ENCODE measurements at regions not wholly inside any gene's neighbourhood (a gene's known extent, or its start where the extent isn't known, plus 50 kb on each side); places are given as distances from the start of the nearest gene placed in this dataset.
A peak's percentile ranks its signal among the peaks of the same experiment; 100 is the strongest.
"Not testable (repeated sequence)": the region's sequence is repeated elsewhere in the genome, so short reads cannot be mapped to it uniquely, and the experiment has no call there.

DNA sequence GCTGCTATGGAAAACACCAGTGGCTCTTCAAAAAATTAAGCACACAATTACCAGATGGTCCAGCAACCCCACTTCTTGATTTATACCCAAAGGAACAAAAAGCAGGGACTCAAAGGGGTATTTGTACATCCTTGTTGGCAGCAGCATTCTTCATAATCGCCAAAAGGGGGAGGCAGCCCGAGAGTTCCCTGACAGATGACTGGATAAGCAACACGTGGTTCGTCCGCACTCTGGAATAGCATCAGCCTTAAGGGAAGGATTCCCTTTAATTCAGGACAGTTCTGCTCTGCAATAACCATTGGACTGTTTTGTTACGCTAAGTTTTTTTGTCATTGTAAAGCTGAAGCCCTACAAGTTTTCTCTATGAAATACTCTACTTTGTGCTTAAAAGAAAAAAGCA is 76.7 kb upstream of the TWIST2 start:
- DNase-seq: no peak

DNA sequence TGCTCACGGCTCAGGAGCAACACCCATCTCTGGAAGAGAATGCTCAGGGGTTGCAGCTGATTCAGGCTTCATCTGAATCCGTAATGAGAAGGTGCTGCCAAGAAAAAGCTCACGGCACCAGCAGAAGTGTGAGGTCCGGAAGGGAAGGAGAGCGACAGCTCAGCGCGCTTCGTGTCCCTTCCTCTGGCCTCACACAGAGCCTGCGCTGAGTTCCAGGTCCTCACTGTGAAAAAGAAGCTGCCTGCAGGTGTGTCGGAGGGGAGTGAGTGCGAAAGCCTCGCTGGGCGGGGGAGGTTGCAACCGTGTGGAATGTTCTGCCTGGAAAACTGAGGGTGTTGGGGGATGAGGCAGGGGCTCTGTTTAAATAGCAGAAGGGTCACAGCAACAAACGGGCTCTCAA is 76.2 kb upstream of the TWIST2 start:
- DNase-seq: no peak

DNA sequence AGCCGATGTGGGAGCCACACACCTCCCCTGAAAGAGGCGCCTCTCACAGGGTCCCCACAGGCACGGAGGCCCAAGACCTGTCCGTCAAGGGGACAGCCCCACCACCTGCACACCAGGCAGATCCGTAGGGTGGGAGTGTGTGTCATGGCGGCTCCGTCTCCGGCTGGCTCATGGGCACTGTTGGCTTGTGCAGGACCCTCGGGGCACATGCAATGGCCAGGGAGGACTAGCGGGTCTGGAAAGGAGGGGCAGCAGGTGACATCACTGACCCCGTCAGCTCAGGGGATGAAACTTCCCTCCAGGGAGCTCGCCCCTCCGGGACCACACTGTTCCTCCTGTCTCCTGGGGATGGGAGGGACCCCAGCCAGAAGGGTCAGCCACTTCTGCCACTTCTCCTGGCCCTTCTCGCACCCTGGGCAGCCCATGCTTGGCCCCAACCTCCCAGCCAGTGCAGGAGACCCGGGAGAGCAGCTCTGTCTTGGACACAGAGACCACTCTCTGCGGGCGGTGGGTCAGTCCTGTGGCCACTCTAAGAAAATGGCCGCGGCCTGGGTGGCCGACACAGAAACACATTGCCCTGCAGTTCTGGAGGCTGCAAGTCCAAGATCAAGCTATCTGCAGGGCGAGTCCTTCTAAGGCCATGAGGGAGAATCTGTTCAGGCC is 75.1 kb upstream of the TWIST2 start:
- no peak for DNase-seq

DNA sequence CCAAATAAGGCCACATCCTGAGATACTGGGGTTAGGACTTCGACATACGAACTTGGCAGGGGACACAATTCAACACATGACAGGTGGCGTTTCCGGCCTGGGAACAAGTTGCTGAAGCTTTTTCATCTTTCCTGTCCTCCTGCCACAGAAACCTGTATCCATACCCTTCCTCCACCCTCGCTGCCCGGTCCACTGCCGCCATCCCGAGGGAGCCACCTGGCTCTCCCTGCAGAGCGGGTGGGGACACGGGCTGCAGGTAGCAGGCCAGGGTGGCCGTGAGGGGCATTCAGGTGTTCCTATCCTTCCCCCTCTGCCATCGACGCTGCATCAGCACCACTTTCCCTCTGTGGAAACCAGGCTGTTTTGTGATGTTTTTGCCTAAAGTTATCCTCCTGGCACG is 74.4 kb upstream of the TWIST2 start:
- no peak for DNase-seq

DNA sequence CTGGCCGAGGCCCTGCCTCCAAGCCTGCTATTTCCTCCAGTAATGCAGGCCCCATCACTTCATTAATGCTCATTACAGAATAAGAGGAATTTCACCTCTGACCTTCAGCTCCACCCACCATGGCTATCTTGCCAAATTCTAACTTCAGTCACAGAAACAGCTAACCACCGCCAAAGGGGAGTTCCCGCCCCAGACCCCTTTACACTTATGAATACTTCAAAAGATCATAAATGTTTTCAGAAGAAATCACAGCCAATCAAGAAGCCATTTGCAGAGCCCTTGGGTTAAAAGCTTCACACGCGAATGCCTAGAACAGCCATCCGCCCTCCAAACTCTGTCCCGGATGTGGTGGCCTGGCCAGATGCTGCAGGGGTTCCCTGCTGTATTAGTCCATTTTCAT is 73.8 kb upstream of the TWIST2 start:
- no peak for DNase-seq

DNA sequence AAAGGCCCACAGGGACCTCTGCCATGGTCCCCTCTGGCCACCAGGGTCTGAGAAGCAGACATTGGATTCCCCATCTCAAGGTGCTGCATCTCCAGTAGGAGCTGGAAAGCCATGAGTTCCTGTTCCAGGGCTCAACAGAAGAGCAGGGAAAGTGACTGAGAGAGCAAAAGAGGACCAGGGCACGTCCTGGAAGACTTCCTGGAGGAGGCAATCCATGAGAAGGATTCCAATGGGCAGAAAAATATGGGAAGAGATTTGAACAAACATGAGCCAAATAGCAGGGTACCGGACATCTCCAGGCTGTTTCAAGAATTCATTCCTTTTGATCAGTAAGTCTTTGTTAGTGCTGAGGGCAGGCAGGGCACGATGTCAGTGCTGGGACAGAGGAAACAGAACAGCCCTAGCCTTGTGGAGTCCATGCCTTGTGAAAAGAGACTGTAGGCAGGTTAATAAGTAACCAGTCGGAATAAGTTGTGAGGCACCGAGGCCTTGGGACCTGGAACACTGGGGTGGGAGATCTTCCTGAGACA is 72.8 kb upstream of the TWIST2 start:
- no peak for DNase-seq

DNA sequence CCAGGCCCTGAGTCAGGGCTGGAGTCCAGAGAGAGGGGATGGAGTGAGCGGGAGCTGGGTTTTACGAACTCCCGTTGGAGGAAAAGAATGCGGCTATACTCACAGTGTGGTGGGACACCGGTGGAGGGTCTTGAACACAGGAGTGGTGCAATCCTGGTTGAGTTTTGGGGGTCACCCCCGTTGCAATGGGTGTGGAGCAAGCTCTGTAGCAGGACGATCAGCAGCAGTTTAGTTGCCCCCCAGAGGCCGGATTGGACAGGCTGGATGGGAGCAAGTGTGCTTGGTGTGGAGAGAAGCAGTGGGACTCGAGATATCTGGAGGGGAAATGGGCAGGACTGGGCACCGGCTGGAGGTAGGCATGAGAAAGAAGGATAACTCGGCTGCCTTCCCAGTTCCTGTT is 72.3 kb upstream of the TWIST2 start:
- no peak for DNase-seq

DNA sequence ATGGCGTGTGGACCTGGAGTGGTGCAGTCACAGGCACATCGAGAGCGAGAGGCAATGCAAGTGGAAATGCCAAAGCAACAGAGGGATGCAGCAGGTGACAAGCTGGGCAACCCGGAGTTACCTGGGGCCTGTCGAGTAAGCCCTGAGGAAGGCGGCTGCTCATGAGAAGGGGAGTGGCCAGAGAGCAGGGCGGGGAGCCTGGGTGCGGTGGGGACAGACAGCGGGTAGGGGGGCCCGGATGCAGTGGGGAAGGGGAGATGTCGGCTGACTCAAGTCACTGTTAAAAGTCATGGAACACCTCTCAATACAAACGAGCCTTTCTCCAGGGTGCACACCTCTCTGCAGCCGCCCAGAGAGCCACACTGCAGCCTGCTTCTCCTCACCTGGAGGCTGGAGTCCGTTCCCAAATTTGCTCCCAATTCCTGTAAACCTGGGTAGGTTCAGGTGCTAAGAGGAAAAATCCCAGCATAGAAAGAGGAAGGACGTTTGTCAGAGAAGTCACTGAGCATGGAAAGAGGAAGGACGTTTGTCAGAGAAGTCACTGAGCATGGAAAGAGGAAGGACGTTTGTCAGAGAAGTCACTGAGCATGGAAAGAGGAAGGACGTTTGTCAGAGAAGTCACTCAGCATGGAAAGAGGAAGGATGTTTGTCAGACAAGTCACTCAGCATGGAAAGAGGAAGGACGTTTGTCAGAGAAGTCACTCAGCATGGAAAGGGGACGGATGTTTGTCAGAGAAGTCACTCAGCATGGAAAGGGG is 71.7 kb upstream of the TWIST2 start:
- DNase-seq: no peak

DNA sequence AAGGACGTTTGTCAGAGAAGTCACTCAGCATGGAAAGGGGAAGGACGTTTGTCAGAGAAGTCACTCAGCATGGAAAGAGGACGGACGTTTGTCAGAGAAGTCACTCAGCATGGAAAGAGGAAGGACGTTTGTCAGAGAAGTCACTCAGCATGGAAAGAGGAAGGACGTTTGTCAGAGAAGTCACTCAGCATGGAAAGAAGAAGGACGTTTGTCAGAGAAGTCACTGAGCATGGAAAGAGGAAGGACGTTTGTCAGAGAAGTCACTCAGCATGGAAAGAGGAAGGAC is 71.2 kb upstream of the TWIST2 start:
- not testable (repeated sequence) for DNase-seq

DNA sequence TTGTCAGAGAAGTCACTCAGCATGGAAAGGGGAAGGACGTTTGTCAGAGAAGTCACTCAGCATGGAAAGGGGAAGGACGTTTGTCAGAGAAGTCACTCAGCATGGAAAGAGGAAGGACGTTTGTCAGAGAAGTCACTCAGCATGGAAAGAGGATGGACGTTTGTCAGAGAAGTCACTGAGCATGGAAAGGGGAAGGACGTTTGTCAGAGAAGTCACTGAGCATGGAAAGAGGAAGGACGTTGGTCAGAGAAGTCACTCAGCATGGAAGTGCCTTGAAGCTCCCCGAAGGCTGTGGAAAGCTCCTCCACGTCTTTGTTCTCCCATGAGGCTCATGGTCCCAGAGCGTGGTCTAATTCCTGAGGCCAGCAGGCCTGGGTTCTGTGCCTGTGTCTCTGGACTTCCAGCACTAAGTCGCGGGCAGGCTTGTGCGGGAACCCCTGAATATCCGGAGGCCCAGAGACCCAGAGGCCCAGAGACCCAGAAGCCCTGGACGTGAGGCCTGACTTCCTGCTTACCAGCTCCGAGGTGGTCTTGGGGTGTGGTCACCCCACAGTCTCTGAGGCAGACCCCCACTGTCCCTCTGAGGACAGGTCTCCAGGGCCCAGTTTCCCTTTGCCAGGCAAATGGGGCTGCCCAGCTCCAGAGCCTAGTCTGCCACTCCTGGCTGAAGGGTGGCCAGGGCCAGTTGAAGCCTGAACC is 70.4 kb upstream of the TWIST2 start:
- DNase-seq: no peak

DNA sequence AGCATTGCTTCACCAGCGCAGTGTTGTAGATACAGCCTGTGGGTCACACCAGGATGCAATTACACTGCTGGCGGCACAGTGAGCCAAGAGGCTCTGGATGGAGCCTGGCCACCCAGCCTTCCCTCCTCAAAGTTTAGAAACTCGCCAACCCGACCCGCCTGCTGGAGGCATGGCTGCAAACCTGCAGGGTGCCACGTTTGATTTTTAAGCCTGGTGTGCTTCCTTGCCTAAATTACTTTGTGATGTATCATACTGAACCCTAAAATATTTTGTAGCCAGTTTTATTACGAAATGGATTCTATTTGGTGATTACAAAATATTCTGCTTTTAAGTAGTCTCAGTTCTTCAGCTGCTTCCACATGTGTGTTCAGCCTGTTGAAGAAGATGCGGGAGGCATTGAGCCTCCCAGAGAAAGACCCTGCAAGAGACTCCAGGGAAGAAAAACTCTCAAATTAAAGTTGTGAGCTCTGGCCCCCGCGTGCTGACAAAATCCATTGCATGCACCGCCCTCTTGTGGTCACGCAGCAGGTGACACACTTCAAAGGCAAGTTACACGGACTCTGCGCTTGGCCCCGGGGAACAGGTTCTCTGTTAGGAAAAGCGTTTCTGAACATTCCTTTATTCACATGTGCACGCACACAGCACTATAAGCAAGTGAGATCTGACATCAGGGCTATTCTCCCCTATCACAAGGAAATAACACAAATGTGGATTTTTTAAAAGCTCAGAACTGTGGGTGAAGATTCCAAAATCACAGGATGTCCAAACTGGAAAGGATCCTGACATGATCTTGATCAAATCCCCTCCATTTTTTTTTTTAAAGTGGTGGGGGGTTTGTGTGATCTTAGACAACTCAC is 63.0 kb upstream of the TWIST2 start:
- DNase-seq: peak; percentile 33

DNA sequence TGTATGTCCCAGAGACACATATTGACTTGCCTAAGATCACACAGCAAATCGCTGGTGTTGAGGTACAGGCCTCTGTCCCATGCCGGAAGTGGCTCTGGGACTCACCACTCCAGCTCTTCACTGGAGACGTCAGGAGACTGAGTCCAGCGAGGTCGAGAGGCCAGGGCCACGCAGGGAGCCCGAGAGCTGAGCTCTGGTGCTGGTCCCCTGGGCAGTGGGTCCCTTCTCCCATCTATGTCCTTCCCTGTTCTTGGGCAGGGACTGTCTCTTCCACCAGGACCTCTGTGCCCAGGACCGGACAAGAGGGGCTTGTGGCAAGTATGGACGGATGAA is 62.4 kb upstream of the TWIST2 start:
- no peak for DNase-seq

DNA sequence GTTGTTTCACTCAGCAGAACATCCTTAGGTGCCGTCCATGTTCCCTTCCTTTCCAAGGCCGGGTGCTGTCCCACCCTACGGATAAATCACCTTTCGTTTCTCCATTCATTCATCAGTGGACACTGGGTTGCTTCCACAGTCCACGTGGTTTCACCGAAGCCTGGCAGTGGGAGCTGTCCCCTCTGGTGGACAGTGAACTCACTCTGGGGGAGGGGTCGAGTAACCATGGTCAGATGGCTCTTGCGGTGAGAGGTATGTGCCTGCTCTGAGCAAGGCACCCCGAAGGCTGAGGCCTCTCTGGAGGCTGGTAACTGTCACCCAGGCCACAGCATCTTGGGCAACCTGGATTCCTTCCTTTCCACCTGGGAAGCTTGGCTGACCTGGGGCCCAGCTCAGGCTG is 61.5 kb upstream of the TWIST2 start:
- no peak for DNase-seq

DNA sequence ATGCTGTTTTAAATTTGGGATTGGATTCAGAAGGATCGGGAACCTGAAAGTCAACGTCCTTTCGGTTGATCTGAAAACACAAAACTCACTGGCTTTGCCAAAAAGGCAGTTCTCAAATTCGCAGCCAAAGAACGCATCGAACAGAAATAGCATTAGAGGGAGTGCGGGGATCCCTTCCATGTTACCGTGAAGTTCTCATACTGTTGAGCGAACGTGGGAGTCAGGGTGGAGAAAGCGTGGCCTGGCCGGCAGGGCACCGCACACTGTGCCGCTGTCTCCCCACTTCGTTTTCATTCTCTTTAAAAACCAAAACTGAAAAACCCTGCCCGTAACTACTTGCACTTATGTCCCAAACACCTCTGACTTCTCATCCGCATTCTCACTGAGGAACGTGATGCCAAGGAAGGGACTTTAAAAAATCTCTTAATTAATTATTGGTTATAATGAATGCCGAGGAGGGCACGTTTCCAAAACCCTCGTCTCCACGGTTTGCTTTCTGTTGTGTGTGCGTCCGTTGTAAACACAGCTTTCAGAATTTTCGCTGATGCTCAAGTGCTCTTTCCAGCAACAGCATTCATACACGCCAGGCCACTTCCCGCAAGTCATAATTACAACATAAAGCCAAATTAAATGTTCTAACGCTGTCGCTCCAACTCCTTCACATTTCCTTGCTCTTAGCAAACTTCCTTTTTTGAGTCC is 60.9 kb upstream of the TWIST2 start:
- DNase-seq: peak; percentile 16

DNA sequence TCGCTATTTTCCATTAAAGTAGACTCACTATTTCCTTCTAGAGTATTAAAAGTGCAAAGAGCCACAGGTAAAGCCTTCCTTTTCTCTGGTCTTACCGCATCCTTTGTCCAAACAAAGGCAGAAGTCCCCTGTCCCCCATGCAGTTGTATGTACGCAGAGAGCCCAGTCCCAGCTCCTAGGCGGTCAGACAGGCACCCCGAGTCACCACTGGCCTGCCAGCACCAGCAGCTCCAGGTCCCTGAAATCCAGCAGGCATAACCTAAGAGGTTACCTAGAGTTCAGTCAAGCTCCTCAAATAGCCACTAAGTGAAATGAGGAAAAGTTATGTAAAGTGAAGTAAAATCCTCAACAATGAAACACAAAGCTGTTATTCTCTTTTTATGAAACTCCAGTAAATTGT is 60.4 kb upstream of the TWIST2 start:
- no peak for DNase-seq

DNA sequence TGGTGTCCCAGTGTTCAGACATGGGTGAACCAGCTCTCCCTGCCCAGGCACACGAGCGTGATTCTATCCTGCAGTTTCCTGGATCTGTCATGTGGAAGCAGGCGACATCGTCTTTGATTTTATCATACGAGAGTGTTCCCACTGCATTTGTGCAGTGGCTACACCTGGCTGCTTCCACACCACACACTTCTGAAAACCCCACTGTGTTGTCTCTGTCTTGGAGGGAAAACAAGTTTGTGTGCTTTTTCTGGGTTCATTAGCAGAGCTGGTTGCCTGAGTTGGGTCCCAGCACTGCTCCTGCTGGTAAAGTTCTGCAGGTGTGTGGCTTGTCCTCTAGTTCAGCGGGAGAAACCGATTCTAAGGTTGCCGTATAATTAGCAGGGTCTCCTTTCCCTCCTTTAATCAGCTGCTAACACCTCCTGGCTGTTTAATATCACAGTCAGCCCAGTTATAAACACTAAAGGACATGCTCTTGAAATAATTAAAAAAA is 58.5 kb upstream of the TWIST2 start:
- no peak for DNase-seq

DNA sequence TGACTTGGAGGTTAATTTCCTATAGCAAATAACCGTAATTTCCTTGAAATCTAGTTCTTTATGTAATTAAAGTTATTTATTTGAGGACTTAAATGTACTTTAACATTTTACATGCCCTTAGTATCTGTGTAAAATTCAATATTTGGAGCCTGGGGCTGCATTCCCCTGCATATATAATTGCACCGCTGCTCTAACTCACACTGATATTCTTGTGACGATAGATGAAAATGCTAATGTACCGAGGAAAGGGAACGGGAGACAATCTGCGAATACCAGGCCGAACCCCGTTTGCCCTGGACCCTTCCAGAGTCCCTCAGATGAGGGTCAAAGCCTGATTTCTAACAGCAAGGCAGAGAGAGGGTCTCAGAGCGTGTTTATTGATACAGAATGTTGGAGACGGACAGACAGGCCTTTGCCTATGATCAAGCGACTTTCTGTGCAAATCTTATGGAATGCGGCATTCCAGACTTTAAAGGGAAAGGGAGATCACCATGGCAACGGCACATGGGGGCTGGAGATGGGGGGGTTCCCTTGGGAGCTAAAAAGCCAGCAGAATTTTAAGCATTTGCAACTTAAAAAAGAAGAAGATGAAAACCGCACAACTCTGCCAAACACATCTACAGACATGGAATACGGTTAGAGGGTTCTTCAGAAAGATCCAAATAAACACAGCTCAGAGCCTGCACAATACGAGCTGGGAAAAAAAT is 57.6 kb upstream of the TWIST2 start:
- DNase-seq: no peak

DNA sequence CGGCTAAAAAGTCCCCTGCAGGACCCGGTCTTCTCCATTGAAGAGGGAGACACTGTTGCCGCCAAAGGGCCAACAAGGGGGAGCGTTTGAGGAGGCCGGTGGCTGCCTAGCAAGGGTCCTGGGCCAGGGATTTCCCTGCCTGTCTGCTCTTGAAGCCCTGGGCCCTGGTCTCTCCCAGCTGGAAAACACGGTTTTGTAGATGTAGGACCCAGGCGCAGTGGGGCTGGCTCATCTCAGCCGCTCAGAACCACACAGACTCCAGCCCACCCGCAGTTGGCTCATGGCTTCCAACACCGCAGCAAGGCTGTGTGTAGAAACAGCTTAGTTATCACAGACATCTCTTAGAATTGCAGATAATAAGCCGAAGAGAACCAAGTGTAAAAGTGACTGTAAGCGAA is 57.1 kb upstream of the TWIST2 start:
- DNase-seq: no peak

DNA sequence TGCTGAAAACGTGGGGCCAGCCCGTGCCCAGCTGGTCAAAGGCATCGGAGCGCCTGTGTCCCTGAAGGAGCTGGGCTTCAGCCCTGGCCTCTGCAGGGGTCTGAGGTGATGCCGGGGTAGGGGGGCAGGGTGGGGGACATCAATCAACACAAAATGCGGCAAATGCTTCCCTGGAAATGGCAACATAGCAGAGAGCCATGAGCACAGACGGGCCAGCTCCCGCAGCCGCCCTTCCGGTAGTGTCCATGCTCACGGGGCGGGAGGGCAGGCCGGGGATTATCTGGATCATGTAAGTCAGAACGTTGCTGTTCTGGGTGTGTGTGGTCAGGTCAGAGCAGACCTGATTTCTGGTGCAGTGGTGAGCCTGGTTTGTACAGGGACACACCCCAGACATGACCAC is 56.5 kb upstream of the TWIST2 start:
- DNase-seq: no peak

DNA sequence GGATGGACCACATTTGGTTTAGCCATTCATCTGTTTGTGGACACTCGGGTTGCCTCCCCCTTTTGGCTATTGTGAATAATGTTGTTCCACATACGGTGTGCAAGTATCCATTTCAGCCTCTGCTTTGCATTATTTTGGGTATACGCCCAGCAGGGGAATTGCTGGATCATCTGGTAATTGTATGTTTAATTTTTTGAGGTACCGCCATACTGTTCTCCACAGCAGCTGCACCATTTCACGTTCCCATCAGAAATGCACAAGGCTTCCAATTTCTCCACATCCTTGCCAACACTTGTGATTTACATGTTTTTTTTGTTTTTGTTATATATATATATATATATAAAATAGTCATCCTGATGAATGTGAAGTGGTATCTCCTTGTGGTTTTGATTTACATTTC is 54.6 kb upstream of the TWIST2 start:
- DNase-seq: no peak

DNA sequence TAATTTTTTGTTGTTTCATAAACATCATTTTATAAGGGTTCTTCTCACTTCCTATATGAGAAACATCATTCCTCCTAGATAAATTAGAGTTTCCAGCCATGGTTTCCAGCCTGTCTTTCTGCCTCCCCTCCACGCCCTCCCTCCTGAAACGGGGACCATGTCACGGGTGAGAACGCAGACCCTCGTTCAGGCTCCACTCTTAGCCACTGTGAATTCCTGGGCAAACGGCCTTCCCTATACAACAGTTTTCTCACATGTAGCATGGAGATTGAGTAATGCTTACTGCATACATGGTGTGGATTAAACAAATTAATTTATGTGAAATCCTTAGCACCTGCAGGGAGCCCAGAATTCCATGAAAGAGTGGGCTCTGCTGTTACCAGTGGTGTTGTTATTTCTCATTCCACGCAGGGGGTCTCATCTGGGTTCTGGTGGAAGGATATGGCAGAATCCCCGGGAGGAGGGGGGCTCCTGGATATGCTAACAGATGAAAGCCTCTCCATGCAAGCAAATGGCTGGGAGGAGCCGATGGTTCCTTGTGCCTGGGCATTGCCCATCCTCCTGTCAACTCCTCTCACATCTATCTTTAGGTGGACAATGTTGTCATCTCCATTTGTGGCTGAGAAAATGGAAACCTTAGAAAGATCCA is 54.0 kb upstream of the TWIST2 start:
- no peak for DNase-seq

All from DMS79 treated with DMSO at 0.1 percent for 48 hours (cell line).